GM23338 (cell line): ENCODE measurements at regions not wholly inside any gene's neighbourhood (a gene's known extent, or its start where the extent isn't known, plus 50 kb on each side); places are given as distances from the start of the nearest gene placed in this dataset.
A peak's percentile ranks its signal among the peaks of the same experiment; 100 is the strongest.

Experiments
- ATAC-seq: fragments of 200-7000 bp; cut with Tn5 transposase; 3 replicates; pipeline ENCODE4 v1.9.1; 2020
- DNase-seq: peaks from one replicate; pipeline ENCODE4 v3.0.0-alpha.2; 2015; ENCODE audit warnings: low spot score
- H2AFZ ChIP-seq: fragments of 200-600 bp; sonication (generic); 2 replicates; pipeline ENCODE4 v1.8.0; 2016; ENCODE audit warnings: antibody characterized with exemption, mild to moderate bottlenecking, moderate library complexity
- H3F3A ChIP-seq: fragments of 200-600 bp; sonication (generic); replicated peaks from 2 replicates; pipeline ENCODE4 v1.8.0; 2017; ENCODE audit warnings: antibody characterized with exemption, mixed run types, low read depth
- H3K27ac ChIP-seq: fragments of 200-600 bp; sonication (generic); 2 replicates; pipeline ENCODE4 v1.6.1; 2016; ENCODE audit warnings: low read depth
- H3K27me3 ChIP-seq: fragments of 200-600 bp; sonication (generic); 2 replicates; pipeline ENCODE4 v1.8.0; 2016; ENCODE audit warnings: mild to moderate bottlenecking, mixed run types, moderate library complexity; ENCODE audit not compliant: insufficient read depth
- H3K36me3 ChIP-seq: fragments of 200-600 bp; sonication (generic); 2 replicates; pipeline ENCODE4 v1.8.0; 2016; ENCODE audit warnings: mild to moderate bottlenecking; ENCODE audit not compliant: insufficient read depth
- H3K4me1 ChIP-seq: fragments of 200-600 bp; sonication (generic); 2 replicates; pipeline ENCODE4 v1.8.0; 2016; ENCODE audit warnings: mild to moderate bottlenecking, moderate library complexity; ENCODE audit not compliant: insufficient read depth
- H3K4me2 ChIP-seq: fragments of 200-600 bp; sonication (generic); 2 replicates; pipeline ENCODE4 v1.7.1; 2017; ENCODE audit warnings: mixed run types
- H3K4me3 ChIP-seq: fragments of 200-600 bp; sonication (generic); 2 replicates; pipeline ENCODE4 v1.6.1; 2016; ENCODE audit warnings: mixed run types
- H3K79me2 ChIP-seq: fragments of 200-600 bp; sonication (generic); replicated peaks from 2 replicates; pipeline ENCODE4 v1.8.0; 2017; ENCODE audit warnings: mild to moderate bottlenecking; ENCODE audit not compliant: insufficient read depth
- H3K9me2 ChIP-seq: fragments of 200-600 bp; sonication (generic); 2 replicates; pipeline ENCODE4 v1.8.0; 2017; ENCODE audit not compliant: insufficient read depth
- H4K20me1 ChIP-seq: fragments of 200-600 bp; sonication (generic); replicated peaks from 2 replicates; pipeline ENCODE4 v1.8.0; 2017; ENCODE audit warnings: mild to moderate bottlenecking; ENCODE audit not compliant: insufficient read depth
- H3K27ac Mint-ChIP-seq: 2 replicates; pipeline ENCODE4 v1.8.0; 2020; ENCODE audit warnings: inconsistent platforms, mild to moderate bottlenecking, moderate library complexity, mixed read lengths
- H3K27me3 Mint-ChIP-seq: 3 replicates; pipeline ENCODE4 v1.8.0; 2022; ENCODE audit warnings: low read depth, mild to moderate bottlenecking, moderate library complexity, mixed read lengths, inconsistent platforms; ENCODE audit not compliant: insufficient read depth, poor library complexity
- H3K36me3 Mint-ChIP-seq: 3 replicates; pipeline ENCODE4 v1.8.0; 2021; ENCODE audit warnings: low read depth, mild to moderate bottlenecking, inconsistent platforms, moderate library complexity, mixed read lengths
- H3K4me1 Mint-ChIP-seq: 3 replicates; pipeline ENCODE4 v1.8.0; 2020; ENCODE audit warnings: mild to moderate bottlenecking, inconsistent platforms, mixed read lengths
- H3K4me3 Mint-ChIP-seq: 3 replicates; pipeline ENCODE4 v1.8.0; 2021; ENCODE audit warnings: moderate library complexity, mild to moderate bottlenecking, inconsistent platforms, mixed read lengths
- H3K9me3 Mint-ChIP-seq: 3 replicates; pipeline ENCODE4 v1.8.0; 2020; ENCODE audit warnings: moderate library complexity, mild to moderate bottlenecking, inconsistent platforms, mixed read lengths
- EZH2 ChIP-seq: fragments of 200-600 bp; sonication (generic); IDR thresholded peaks from one replicate; pipeline ENCODE4 v1.8.0; 2017; ENCODE audit warnings: antibody characterized with exemption, mild to moderate bottlenecking, low read depth; ENCODE audit not compliant: unreplicated experiment
- EZH2phosphoT487 ChIP-seq: fragments of 200-600 bp; sonication (generic); IDR thresholded peaks from one replicate; pipeline ENCODE4 v1.8.1; 2018; ENCODE audit warnings: antibody characterized with exemption; ENCODE audit not compliant: unreplicated experiment
- JUNB ChIP-seq: IDR thresholded peaks from one replicate; pipeline ENCODE4 v1.6.1; 2016; ENCODE audit warnings: antibody characterized with exemption; ENCODE audit not compliant: unreplicated experiment
- NANOG ChIP-seq: IDR thresholded peaks from 2 replicates; pipeline ENCODE4 v1.6.1; 2016; ENCODE audit warnings: antibody characterized with exemption, borderline replicate concordance
- POLR2AphosphoS5 ChIP-seq: IDR thresholded peaks from 2 replicates; pipeline ENCODE4 v1.6.1; 2016; ENCODE audit warnings: antibody characterized with exemption, low read depth
- STAT1 ChIP-seq: IDR thresholded peaks from one replicate; pipeline ENCODE4 v1.6.1; 2016; ENCODE audit warnings: antibody characterized with exemption; ENCODE audit not compliant: unreplicated experiment
- ZNF114 ChIP-seq: fragments of 250-450 bp; sonication (Bioruptor Pico); IDR thresholded peaks from 2 replicates; pipeline ENCODE4 v1.5.0; 2020; ENCODE audit warnings: mild to moderate bottlenecking, moderate library complexity
- ZNF331 ChIP-seq: fragments of 250-450 bp; sonication (Bioruptor Pico); IDR thresholded peaks from 2 replicates; pipeline ENCODE4 v1.5.0; 2020; ENCODE audit warnings: low read depth, mild to moderate bottlenecking, moderate library complexity
- TF ChIP-seq, protein P1 (sequence below): fragments of 250-450 bp; sonication (Bioruptor Pico); IDR thresholded peaks from 2 replicates; pipeline ENCODE4 v1.5.0; 2020; ENCODE audit warnings: mild to moderate bottlenecking, moderate library complexity
- TF ChIP-seq, protein P2 (sequence below), 2 experiments: fragments of 200-600 bp in 1 of 2; sonication (generic) in 1 of 2; conservative IDR thresholded peaks; 2 replicates each; pipeline versions ENCODE4 v1.5.1 to v1.6.1; 2016 to 2017; ENCODE audit warnings: antibody characterized with exemption in 2 of 2, low read depth in 2 of 2, mild to moderate bottlenecking in 2 of 2, moderate library complexity in 1 of 2
- TF ChIP-seq, protein P3 (sequence below): IDR thresholded peaks from 2 replicates; pipeline ENCODE4 v1.6.1; 2016; ENCODE audit warnings: antibody characterized with exemption

DNA sequence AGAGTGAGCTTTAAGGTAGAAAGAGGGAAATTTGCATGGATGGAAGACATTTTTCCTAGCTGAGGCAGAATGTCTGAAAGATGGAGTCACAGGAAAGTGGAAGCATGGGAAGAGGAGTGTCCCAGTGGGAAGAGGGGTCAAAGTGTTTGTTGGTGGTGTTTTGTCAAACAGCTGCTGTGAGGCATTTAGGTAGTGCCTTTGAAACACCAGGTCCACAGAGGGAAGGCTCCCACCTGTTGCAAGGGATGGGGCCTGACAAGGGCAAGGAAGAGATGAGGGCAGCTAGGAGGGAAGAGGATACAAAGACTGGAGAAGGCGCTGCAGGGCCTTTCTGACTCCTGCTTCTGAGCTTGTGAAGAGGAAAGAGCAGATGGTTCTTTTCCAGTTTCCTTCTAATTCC lies 91.8 kb upstream of the CISTR start:
- DNase-seq (no peak), ATAC-seq (no peak)
- H3K9me2 ChIP-seq = no peaks in the 10 kb centered on the region
- no peaks in the 10 kb centered on the region for H3K36me3 Mint-ChIP-seq
- no peak overlapping the region for H3K4me3 Mint-ChIP-seq
- TF ChIP-seq POLR2AphosphoS5 (no peak), NANOG (no peak), ZNF114 (no peak), EZH2phosphoT487 (no peak)
- TF ChIP-seq, protein P1, sequence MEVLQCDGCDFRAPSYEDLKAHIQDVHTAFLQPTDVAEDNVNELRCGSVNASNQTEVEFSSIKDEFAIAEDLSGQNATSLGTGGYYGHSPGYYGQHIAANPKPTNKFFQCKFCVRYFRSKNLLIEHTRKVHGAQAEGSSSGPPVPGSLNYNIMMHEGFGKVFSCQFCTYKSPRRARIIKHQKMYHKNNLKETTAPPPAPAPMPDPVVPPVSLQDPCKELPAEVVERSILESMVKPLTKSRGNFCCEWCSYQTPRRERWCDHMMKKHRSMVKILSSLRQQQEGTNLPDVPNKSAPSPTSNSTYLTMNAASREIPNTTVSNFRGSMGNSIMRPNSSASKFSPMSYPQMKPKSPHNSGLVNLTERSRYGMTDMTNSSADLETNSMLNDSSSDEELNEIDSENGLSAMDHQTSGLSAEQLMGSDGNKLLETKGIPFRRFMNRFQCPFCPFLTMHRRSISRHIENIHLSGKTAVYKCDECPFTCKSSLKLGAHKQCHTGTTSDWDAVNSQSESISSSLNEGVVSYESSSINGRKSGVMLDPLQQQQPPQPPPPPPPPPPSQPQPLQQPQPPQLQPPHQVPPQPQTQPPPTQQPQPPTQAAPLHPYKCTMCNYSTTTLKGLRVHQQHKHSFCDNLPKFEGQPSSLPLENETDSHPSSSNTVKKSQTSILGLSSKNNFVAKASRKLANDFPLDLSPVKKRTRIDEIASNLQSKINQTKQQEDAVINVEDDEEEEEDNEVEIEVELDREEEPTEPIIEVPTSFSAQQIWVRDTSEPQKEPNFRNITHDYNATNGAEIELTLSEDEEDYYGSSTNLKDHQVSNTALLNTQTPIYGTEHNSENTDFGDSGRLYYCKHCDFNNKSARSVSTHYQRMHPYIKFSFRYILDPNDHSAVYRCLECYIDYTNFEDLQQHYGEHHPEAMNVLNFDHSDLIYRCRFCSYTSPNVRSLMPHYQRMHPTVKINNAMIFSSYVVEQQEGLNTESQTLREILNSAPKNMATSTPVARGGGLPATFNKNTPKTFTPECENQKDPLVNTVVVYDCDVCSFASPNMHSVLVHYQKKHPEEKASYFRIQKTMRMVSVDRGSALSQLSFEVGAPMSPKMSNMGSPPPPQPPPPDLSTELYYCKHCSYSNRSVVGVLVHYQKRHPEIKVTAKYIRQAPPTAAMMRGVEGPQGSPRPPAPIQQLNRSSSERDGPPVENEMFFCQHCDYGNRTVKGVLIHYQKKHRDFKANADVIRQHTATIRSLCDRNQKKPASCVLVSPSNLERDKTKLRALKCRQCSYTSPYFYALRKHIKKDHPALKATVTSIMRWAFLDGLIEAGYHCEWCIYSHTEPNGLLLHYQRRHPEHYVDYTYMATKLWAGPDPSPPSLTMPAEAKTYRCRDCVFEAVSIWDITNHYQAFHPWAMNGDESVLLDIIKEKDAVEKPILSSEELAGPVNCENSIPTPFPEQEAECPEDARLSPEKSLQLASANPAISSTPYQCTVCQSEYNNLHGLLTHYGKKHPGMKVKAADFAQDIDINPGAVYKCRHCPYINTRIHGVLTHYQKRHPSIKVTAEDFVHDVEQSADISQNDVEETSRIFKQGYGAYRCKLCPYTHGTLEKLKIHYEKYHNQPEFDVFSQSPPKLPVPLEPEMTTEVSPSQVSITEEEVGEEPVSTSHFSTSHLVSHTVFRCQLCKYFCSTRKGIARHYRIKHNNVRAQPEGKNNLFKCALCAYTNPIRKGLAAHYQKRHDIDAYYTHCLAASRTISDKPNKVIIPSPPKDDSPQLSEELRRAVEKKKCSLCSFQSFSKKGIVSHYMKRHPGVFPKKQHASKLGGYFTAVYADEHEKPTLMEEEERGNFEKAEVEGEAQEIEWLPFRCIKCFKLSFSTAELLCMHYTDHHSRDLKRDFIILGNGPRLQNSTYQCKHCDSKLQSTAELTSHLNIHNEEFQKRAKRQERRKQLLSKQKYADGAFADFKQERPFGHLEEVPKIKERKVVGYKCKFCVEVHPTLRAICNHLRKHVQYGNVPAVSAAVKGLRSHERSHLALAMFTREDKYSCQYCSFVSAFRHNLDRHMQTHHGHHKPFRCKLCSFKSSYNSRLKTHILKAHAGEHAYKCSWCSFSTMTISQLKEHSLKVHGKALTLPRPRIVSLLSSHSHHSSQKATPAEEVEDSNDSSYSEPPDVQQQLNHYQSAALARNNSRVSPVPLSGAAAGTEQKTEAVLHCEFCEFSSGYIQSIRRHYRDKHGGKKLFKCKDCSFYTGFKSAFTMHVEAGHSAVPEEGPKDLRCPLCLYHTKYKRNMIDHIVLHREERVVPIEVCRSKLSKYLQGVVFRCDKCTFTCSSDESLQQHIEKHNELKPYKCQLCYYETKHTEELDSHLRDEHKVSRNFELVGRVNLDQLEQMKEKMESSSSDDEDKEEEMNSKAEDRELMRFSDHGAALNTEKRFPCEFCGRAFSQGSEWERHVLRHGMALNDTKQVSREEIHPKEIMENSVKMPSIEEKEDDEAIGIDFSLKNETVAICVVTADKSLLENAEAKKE (CRISPR knock-in tag) = no peak
- no peak overlapping the region for H2AFZ ChIP-seq
- H3K27ac ChIP-seq = no peak overlapping the region
- no peaks in the 10 kb centered on the region for H3K4me1 ChIP-seq
- no peak overlapping the region for H3K27ac Mint-ChIP-seq
- no peaks in the 10 kb centered on the region for H4K20me1 ChIP-seq
- H3K27me3 ChIP-seq = no peaks in the 10 kb centered on the region
- no peaks in the 10 kb centered on the region for H3K9me3 Mint-ChIP-seq
- no peaks in the 10 kb centered on the region for H3F3A ChIP-seq
- peaks cover 7% of the 10 kb centered on the region for H3K27me3 Mint-ChIP-seq
- H3K79me2 ChIP-seq = no peaks in the 10 kb centered on the region
- no peak overlapping the region for H3K4me2 ChIP-seq
- peaks cover 7% of the 10 kb centered on the region; the same call in 2 of the 3 replicates for H3K4me1 Mint-ChIP-seq
- no peaks in the 10 kb centered on the region for H3K36me3 ChIP-seq
- H3K4me3 ChIP-seq = no peak overlapping the region

DNA sequence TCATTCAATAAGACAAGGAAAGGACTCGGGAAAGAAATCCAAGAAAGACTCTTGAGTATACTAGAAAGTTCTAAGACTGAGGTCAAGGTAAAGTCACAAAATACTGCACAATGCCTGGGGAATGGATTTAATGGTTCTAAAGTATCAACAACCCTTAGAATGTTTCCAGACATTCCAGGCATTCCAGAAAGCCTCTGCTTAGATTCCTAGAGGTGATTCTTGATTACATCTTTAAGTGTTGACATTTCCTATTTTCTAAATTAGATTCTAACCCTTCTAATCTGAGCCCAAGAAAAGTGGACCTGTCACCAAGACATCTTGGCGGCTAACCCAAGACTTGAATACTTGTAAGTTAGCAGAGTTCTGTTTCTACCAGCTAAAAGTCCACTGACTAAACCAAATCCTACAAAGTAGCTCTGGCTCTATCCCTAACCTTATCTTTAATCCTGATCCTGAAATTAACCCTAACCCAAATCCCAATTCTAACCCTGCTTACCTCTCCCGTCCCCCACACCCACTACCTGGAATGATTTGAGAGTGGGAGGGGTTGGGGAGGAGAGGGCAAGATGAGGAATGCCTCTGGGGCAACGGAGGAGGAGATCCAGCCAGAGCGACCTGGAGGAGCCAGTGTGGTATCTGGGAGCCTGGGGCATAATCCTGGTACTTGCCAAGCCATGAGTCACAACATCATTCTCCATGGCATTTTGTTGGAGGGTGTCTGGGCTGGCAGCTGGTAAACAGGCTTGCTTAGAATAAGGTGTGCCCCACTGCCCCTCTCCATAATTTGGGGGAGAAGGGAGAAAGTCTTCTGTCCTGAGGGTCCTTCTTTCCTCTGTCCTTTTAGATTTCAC lies 93.4 kb upstream of the HOXC13 start:
- no peaks in the 10 kb centered on the region for H3K79me2 ChIP-seq
- no peak overlapping the region for H3K4me3 ChIP-seq
- H3F3A ChIP-seq = no peaks in the 10 kb centered on the region
- H3K36me3 ChIP-seq = no peaks in the 10 kb centered on the region
- DNase-seq (peak; percentile 47), ATAC-seq (peak; percentile 63)
- no peak overlapping the region for H3K4me2 ChIP-seq
- no peak overlapping the region for H3K27ac ChIP-seq
- no peak overlapping the region for H2AFZ ChIP-seq
- 0 out of 2 replicates have a peak, but pooled peaks cover 2% of the 10 kb centered on the region for H3K9me2 ChIP-seq
- no peaks in the 10 kb centered on the region for H3K36me3 Mint-ChIP-seq
- H3K4me1 ChIP-seq = no peaks in the 10 kb centered on the region
- H3K4me1 Mint-ChIP-seq = peaks cover 7% of the 10 kb centered on the region; the same call in 2 of the 3 replicates
- TF ChIP-seq ZNF114 (no peak), POLR2AphosphoS5 (no peak), NANOG (no peak), ZNF331 (CRISPR knock-in tag) (no peak), EZH2 (no peak), EZH2phosphoT487 (no peak), JUNB (no peak), STAT1 (no peak)
- TF ChIP-seq, protein P2, sequence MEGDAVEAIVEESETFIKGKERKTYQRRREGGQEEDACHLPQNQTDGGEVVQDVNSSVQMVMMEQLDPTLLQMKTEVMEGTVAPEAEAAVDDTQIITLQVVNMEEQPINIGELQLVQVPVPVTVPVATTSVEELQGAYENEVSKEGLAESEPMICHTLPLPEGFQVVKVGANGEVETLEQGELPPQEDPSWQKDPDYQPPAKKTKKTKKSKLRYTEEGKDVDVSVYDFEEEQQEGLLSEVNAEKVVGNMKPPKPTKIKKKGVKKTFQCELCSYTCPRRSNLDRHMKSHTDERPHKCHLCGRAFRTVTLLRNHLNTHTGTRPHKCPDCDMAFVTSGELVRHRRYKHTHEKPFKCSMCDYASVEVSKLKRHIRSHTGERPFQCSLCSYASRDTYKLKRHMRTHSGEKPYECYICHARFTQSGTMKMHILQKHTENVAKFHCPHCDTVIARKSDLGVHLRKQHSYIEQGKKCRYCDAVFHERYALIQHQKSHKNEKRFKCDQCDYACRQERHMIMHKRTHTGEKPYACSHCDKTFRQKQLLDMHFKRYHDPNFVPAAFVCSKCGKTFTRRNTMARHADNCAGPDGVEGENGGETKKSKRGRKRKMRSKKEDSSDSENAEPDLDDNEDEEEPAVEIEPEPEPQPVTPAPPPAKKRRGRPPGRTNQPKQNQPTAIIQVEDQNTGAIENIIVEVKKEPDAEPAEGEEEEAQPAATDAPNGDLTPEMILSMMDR (conservative IDR thresholded peaks at IDR 0.05; ENCODE audit: low read depth in 2 of 2) = no peak
- TF ChIP-seq, protein P3, sequence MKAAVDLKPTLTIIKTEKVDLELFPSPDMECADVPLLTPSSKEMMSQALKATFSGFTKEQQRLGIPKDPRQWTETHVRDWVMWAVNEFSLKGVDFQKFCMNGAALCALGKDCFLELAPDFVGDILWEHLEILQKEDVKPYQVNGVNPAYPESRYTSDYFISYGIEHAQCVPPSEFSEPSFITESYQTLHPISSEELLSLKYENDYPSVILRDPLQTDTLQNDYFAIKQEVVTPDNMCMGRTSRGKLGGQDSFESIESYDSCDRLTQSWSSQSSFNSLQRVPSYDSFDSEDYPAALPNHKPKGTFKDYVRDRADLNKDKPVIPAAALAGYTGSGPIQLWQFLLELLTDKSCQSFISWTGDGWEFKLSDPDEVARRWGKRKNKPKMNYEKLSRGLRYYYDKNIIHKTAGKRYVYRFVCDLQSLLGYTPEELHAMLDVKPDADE = no peak
- H3K27me3 ChIP-seq = no peaks in the 10 kb centered on the region
- H3K4me3 Mint-ChIP-seq = no peak overlapping the region
- no peaks in the 10 kb centered on the region for H4K20me1 ChIP-seq
- no peaks in the 10 kb centered on the region for H3K9me3 Mint-ChIP-seq
- no peak overlapping the region for H3K27ac Mint-ChIP-seq
- peaks cover 9% of the 10 kb centered on the region for H3K27me3 Mint-ChIP-seq
